ENCODE measurements at regions not wholly inside any gene's neighbourhood (a gene's known extent, or its start where the extent isn't known, plus 50 kb on each side); places are given as distances from the start of the nearest gene placed in this dataset.

- TF ChIP-seq RBAK (CRISPR knock-in tag; IDR thresholded peaks at IDR 0.05) (no peak), HMGXB4 (CRISPR knock-in tag; IDR thresholded peaks at IDR 0.05; ENCODE audit: borderline replicate concordance in 1 of 2, low read depth in 1 of 2) (peak in 1 of 2 experiments; percentile 15; a peak in 1 of 4 replicates), ARID2 (CRISPR knock-in tag; IDR thresholded peaks at IDR 0.05; ENCODE audit: borderline replicate concordance) (no peak), KDM6A (CRISPR knock-in tag; IDR thresholded peaks at IDR 0.05; ENCODE audit: low read depth) (no peak), BRD4 (CRISPR knock-in tag; IDR thresholded peaks at IDR 0.05) (0 out of 2 replicates have a peak, but pooled peaks have one; percentile 4), ZSCAN22 (CRISPR knock-in tag; IDR thresholded peaks at IDR 0.05) (0 out of 2 replicates have a peak, but pooled peaks have one; percentile 10), HNRNPL (IDR thresholded peaks at IDR 0.05; ENCODE audit: low read depth, low read length) (peak; percentile 36), ZNF20 (CRISPR knock-in tag; IDR thresholded peaks at IDR 0.05) (0 out of 2 replicates have a peak, but pooled peaks have one; percentile 16), AKAP8 (CRISPR knock-in tag; IDR thresholded peaks at IDR 0.05) (no peak), ZNF274 (CRISPR knock-in tag; IDR thresholded peaks at IDR 0.05) (no peak), GPN1 (CRISPR knock-in tag; IDR thresholded peaks at IDR 0.05; ENCODE audit: borderline replicate concordance) (no peak), ELK4 (CRISPR knock-in tag; IDR thresholded peaks at IDR 0.05; ENCODE audit: borderline replicate concordance) (no peak), ELF4 (CRISPR knock-in tag; IDR thresholded peaks at IDR 0.05; ENCODE audit: borderline replicate concordance) (0 out of 2 replicates have a peak, but pooled peaks have one; percentile 17), SCMH1 (CRISPR knock-in tag; IDR thresholded peaks at IDR 0.05; ENCODE audit: borderline replicate concordance) (no peak), MZF1 (CRISPR knock-in tag; IDR thresholded peaks at IDR 0.05; ENCODE audit: borderline replicate concordance) (no peak), ELF3 (CRISPR knock-in tag; IDR thresholded peaks at IDR 0.05) (no peak), ZNF577 (CRISPR knock-in tag; IDR thresholded peaks at IDR 0.05; ENCODE audit: borderline replicate concordance, low read depth) (no peak), PTBP1 (IDR thresholded peaks at IDR 0.05; ENCODE audit: low read depth, low read length, poor library complexity, severe bottlenecking) (peak; percentile 1)
- TF ChIP-seq, protein P1, sequence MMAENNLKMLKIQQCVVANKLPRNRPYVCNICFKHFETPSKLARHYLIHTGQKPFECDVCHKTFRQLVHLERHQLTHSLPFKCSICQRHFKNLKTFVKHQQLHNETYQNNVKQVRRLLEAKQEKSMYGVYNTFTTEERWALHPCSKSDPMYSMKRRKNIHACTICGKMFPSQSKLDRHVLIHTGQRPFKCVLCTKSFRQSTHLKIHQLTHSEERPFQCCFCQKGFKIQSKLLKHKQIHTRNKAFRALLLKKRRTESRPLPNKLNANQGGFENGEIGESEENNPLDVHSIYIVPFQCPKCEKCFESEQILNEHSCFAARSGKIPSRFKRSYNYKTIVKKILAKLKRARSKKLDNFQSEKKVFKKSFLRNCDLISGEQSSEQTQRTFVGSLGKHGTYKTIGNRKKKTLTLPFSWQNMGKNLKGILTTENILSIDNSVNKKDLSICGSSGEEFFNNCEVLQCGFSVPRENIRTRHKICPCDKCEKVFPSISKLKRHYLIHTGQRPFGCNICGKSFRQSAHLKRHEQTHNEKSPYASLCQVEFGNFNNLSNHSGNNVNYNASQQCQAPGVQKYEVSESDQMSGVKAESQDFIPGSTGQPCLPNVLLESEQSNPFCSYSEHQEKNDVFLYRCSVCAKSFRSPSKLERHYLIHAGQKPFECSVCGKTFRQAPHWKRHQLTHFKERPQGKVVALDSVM (CRISPR knock-in tag; IDR thresholded peaks at IDR 0.05) = no peak
- TF ChIP-seq, protein P2, sequence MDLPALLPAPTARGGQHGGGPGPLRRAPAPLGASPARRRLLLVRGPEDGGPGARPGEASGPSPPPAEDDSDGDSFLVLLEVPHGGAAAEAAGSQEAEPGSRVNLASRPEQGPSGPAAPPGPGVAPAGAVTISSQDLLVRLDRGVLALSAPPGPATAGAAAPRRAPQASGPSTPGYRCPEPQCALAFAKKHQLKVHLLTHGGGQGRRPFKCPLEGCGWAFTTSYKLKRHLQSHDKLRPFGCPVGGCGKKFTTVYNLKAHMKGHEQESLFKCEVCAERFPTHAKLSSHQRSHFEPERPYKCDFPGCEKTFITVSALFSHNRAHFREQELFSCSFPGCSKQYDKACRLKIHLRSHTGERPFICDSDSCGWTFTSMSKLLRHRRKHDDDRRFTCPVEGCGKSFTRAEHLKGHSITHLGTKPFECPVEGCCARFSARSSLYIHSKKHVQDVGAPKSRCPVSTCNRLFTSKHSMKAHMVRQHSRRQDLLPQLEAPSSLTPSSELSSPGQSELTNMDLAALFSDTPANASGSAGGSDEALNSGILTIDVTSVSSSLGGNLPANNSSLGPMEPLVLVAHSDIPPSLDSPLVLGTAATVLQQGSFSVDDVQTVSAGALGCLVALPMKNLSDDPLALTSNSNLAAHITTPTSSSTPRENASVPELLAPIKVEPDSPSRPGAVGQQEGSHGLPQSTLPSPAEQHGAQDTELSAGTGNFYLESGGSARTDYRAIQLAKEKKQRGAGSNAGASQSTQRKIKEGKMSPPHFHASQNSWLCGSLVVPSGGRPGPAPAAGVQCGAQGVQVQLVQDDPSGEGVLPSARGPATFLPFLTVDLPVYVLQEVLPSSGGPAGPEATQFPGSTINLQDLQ (CRISPR knock-in tag; IDR thresholded peaks at IDR 0.05) = 0 out of 2 replicates have a peak, but pooled peaks have one; percentile 26
- TF ChIP-seq, protein P3, sequence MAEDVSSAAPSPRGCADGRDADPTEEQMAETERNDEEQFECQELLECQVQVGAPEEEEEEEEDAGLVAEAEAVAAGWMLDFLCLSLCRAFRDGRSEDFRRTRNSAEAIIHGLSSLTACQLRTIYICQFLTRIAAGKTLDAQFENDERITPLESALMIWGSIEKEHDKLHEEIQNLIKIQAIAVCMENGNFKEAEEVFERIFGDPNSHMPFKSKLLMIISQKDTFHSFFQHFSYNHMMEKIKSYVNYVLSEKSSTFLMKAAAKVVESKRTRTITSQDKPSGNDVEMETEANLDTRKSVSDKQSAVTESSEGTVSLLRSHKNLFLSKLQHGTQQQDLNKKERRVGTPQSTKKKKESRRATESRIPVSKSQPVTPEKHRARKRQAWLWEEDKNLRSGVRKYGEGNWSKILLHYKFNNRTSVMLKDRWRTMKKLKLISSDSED (CRISPR knock-in tag; IDR thresholded peaks at IDR 0.05) = no peak
Observed at GRCh38 chr15:92808598-92809063, 91.5 kb upstream of the CHD2 start (continued).
